ENCODE measurements at regions not wholly inside any gene's neighbourhood (a gene's known extent, or its start where the extent isn't known, plus 50 kb on each side); places are given as distances from the start of the nearest gene placed in this dataset. TPM values are rescaled to one million over a fixed set of nuclear protein-coding genes. Genes with fewer than 3 reads are reported as not detected.

DNA sequence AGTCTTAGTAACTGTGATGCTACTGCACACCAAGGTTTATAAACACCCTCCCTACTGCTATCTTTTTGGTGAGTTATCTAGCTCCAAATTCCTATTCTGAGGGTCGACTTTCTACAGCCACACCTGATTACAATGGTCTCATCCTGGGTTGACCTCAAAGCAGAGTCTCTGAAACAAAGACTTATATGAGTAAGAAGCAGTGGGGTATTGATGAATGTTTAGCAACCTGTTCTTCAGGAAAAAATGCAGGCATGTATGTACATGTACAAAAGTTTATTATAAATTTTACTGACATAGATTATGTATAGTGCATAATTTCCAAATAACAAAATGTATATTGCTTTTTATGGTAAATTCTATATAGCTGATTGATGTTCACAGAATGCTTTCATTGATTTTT lies 51.6 kb upstream of the FMNL2 start:
- H3K36me3 ChIP-seq (ENCODE audit: control insufficient read depth, insufficient read depth, low read length), result no peaks in the 10 kb centered on the region
- TF ChIP-seq, protein P1, sequence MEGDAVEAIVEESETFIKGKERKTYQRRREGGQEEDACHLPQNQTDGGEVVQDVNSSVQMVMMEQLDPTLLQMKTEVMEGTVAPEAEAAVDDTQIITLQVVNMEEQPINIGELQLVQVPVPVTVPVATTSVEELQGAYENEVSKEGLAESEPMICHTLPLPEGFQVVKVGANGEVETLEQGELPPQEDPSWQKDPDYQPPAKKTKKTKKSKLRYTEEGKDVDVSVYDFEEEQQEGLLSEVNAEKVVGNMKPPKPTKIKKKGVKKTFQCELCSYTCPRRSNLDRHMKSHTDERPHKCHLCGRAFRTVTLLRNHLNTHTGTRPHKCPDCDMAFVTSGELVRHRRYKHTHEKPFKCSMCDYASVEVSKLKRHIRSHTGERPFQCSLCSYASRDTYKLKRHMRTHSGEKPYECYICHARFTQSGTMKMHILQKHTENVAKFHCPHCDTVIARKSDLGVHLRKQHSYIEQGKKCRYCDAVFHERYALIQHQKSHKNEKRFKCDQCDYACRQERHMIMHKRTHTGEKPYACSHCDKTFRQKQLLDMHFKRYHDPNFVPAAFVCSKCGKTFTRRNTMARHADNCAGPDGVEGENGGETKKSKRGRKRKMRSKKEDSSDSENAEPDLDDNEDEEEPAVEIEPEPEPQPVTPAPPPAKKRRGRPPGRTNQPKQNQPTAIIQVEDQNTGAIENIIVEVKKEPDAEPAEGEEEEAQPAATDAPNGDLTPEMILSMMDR (IDR thresholded peaks at IDR 0.05; ENCODE audit: insufficient read depth, low read depth, low read length), result no peak
- no peak overlapping the region for H3K4me3 ChIP-seq (ENCODE audit: low read depth, low read length)
- POLR2A ChIA-PET, result no interaction called here
- CTCF ChIA-PET, result interaction anchor here (0.8 to 1.4 kb wide), 3 partner anchors 21 to 353 kb away, joined by 3 to 4 read pairs (median 3); no protein-coding TSS in a partner anchor
- H3K27me3 ChIP-seq (ENCODE audit: control insufficient read depth, insufficient read depth, low read length), result peaks cover 3% of the 10 kb centered on the region; the same call in 1 of the 2 replicates
- DNase-seq (ENCODE audit: low read depth), result no peak

DNA sequence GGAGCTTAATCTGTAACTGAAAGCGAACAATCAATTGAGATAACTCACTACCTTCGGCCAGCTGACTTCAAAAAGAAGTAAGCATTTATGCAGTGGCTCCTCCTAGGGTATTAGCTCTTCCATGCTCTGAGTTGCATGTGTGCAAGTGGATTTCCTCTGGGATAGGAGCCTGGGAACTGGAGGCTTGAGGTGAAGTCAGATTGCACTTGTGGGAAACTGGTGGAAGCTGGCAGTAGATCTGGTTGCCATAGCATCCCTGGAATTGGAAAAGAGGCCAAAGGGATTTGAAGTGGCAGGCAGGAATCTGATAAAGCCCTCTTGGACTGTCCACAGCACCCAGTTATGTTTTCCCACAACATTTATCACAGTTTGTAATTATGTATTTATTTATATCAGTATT lies 50.6 kb upstream of the FMNL2 start:
- TF ChIP-seq, protein P1 (IDR thresholded peaks at IDR 0.05; ENCODE audit: insufficient read depth, low read depth, low read length), result no peak
- peaks cover 3% of the 10 kb centered on the region; the same call in 1 of the 2 replicates for H3K27me3 ChIP-seq (ENCODE audit: control insufficient read depth, insufficient read depth, low read length)
- ChIA-PET CTCF (interaction anchor here (0.8 to 1.4 kb wide), 4 partner anchors 10 to 352 kb away, joined by 3 to 4 read pairs (median 3); no protein-coding TSS in a partner anchor), POLR2A (no interaction called here)
- H3K4me3 ChIP-seq (ENCODE audit: low read depth, low read length), result no peak overlapping the region
- no peak for DNase-seq (ENCODE audit: low read depth)
- H3K36me3 ChIP-seq (ENCODE audit: control insufficient read depth, insufficient read depth, low read length), result no peaks in the 10 kb centered on the region

Small RNA genes lying in the stretch of these regions (small RNA-seq; reads per million reads assigned to genes)
- not detected for gene RF00019 (ENCODE audit: insufficient read length, low read depth, low replicate concordance)

Measured in BJ (cell line).